Activated naive CD4-positive, alpha-beta T cell treated with Interleukin-2 at 50 U/mL for 16 hours (primary cell): ENCODE measurements at regions not wholly inside any gene's neighbourhood (a gene's known extent, or its start where the extent isn't known, plus 50 kb on each side); places are given as distances from the start of the nearest gene placed in this dataset.

ENCODE experiments used
- DNase-seq: peaks from one replicate; pipeline ENCODE4 v3.0.0-alpha.2; 2020

GRCh38 chr6:21824431-21825177 lies 231.1 kb downstream of the SOX4 start:
- DNase-seq = no peak

- no peak for DNase-seq
These were observed 232.5 kb downstream of the SOX4 start for GRCh38 chr6:21826023-21826422.

- no peak for DNase-seq
These were observed 233.4 kb downstream of the SOX4 start for GRCh38 chr6:21826904-21827303.

- no peak for DNase-seq
These were observed 234.1 kb downstream of the SOX4 start for GRCh38 chr6:21827425-21828202.

- DNase-seq = no peak
These were observed 235.2 kb downstream of the SOX4 start for GRCh38 chr6:21828704-21829103.

GRCh38 chr6:21829126-21829525 lies 235.6 kb downstream of the SOX4 start:
- DNase-seq = no peak

- DNase-seq = no peak
These were observed 238.2 kb downstream of the SOX4 start for GRCh38 chr6:21831521-21832291.

- DNase-seq = no peak
These were observed 242.7 kb downstream of the SOX4 start for GRCh38 chr6:21836277-21836676.

- no peak for DNase-seq
These were observed 243.3 kb downstream of the SOX4 start for GRCh38 chr6:21836772-21837425.

- no peak for DNase-seq
These were observed 246.9 kb downstream of the SOX4 start for GRCh38 chr6:21840428-21840827.

GRCh38 chr6:21842875-21843645 lies 249.5 kb downstream of the SOX4 start:
- DNase-seq = no peak

- DNase-seq = no peak
These were observed 250.8 kb downstream of the SOX4 start for GRCh38 chr6:21844120-21844917.

GRCh38 chr6:21845018-21845417 lies 251.5 kb downstream of the SOX4 start:
- DNase-seq = no peak

GRCh38 chr6:21845439-21846140 lies 252.0 kb downstream of the SOX4 start:
- no peak for DNase-seq

- DNase-seq = no peak
These were observed 253.2 kb downstream of the SOX4 start for GRCh38 chr6:21846541-21847451.

GRCh38 chr6:21847711-21848480 lies 254.3 kb downstream of the SOX4 start:
- DNase-seq = no peak

GRCh38 chr6:21850691-21851090 lies 257.1 kb downstream of the SOX4 start:
- no peak for DNase-seq

- DNase-seq = no peak
These were observed 262.4 kb downstream of the SOX4 start for GRCh38 chr6:21855811-21856455.
